ENCODE measurements at regions not wholly inside any gene's neighbourhood (a gene's known extent, or its start where the extent isn't known, plus 50 kb on each side); places are given as distances from the start of the nearest gene placed in this dataset.
"Not testable (repeated sequence)": the region's sequence is repeated elsewhere in the genome, so short reads cannot be mapped to it uniquely, and the experiment has no call there.

- peak; percentile 2 for DNase-seq
Observed at GRCh38 chr20:55684578-55684977, 320.7 kb downstream of the CBLN4 start.

- no peak for DNase-seq
Observed at GRCh38 chr20:55678970-55679667, 326.2 kb downstream of the CBLN4 start.

DNA sequence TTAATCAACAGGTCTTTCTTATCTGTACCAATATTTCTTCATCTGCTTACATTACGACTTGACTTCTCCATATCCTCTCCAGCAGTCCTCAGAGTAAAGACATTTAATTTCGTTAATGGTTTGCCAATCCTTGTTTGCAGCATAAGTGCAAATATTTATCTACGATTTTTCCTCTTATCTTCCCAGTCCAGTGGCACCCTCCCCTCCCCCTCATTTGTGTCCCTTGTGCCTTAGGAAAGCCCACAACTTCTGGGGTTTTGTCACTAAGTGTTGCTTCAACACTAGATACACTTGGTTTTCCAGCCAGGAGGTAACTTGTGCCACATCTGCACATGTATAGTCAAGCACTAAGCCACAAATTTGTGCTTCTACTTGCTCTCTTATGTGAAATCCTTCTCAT is 327.2 kb downstream of the CBLN4 start:
- DNase-seq: no peak

DNA sequence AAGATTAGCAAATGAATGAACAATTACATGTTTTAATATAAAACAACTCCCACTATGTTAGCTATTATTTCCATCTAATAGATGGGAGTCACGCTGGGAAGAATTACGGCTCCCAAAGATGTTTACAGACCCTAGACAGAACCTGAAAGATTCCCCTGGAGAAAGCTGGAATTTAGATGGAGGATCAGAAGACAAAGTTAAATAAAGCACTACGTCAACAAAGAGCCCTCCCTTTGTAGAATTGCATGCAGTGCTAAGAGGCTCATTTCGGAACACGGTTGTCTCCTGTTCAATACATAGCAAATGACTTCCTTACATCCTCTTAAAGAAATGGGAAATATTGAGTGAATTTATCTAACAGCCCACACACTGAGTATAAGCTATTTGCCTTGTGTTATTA is 328.3 kb downstream of the CBLN4 start:
- DNase-seq: no peak

DNA sequence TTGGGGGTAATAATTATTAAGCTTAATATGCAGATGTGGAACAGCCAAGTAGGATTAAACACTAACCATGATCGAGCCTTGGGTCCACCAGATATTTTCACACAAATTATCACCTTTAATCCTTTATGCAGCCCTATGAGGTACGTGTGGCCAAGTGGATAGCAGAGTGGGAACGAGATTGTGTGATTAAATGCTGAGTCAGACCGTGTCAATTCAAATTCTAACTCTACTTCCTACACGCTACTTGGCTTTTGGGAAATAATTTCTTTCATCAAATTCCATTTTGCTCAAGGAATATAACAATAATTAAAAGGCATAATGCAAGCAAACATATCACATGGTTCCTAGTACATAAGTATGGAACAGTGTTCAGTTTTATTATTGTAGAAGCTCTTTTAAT is 329.2 kb downstream of the CBLN4 start:
- no peak for DNase-seq

DNA sequence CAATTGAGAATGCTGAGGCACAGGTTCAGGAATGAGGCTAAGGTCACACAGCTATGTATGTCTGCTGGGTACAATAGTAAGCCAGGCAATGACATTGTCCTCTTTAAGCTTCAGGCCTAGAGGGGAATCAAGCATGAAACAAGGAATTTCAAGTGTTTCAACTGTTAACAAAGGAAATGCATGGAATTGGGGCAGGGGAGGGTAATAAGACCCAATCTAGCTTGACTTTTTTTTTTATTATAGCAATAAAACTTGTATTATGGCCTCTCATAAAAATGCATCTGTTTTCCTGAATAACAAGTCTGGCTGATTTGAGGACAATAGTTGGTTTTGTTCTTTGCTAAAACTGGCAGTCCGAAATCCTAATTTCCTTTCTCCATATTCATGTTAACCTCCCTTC is 336.7 kb downstream of the CBLN4 start:
- no peak for DNase-seq

GRCh38 chr20:55667955-55668354 is 337.4 kb downstream of the CBLN4 start:
- DNase-seq: no peak

GRCh38 chr20:55667024-55667423 is 338.3 kb downstream of the CBLN4 start:
- DNase-seq: no peak

- DNase-seq: peak; percentile 3
Observed at GRCh38 chr20:55656231-55656775, 349.0 kb downstream of the CBLN4 start.

GRCh38 chr20:55650657-55651360 is 354.5 kb downstream of the CBLN4 start:
- DNase-seq: no peak

- DNase-seq: peak; percentile 9
Observed at GRCh38 chr20:55649254-55649653, 356.1 kb downstream of the CBLN4 start.

DNA sequence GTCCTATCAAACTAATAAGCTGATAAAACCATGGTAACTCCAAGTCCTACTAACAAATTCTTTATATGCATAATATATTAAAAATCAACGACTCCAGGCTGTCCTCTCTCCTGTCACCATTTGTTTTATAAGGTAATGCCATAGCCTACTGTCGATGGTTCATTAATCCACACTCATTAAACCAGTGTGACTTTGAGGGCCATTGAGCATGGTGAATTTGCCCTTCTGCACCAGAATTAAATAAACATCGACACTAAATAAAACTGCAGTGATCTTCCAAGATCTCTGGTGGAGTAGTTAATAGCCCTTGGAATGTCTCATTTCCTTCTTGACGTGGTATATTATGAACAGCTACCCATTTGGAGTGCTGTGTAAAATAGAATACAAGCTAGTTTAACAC is 358.5 kb downstream of the CBLN4 start:
- no peak for DNase-seq

- DNase-seq: no peak
Observed at GRCh38 chr20:55641497-55641896, 363.8 kb downstream of the CBLN4 start.

DNA sequence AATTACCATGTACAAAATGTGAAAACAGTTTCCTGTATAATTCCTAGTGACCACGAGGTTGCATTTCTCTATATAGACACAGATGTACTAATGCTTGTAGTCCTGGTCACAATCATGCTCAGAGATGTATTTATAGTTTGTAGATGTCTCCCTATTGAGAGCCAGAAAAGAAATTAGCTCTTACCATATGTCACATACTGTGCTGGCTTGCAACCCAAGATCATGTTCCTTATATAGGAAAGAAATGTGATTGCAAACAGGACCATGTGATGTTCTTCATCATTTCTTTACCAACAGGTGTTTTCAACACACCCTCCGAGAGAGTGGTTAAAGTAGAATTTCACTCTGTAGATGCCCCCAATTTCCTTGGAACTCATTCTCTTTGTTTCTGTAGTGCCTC is 369.4 kb downstream of the CBLN4 start:
- no peak for DNase-seq

- DNase-seq: no peak
Observed at GRCh38 chr20:55632592-55632991, 372.7 kb downstream of the CBLN4 start.

GRCh38 chr20:55629143-55629542 is 376.2 kb downstream of the CBLN4 start:
- DNase-seq: not testable (repeated sequence)

DNA sequence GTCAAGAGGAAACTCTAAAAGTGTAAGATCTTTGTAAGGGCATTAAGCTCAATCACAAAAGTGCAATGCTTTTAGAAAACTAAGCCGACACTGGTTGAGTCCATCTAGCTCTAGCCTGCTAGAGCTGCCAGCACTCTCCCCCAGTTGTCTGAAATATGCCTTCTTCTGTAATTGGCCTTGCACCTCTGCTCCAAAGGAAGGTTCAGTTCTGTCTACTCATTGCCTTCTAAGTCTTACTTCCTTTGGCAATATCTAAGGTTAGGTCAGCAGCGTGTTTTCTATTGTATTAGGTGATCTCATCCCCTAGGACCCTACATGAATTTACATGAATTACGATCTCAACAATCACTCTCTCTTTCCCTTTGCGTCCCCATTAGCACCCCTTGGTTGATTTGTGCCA is 378.6 kb downstream of the CBLN4 start:
- no peak for DNase-seq

DNA sequence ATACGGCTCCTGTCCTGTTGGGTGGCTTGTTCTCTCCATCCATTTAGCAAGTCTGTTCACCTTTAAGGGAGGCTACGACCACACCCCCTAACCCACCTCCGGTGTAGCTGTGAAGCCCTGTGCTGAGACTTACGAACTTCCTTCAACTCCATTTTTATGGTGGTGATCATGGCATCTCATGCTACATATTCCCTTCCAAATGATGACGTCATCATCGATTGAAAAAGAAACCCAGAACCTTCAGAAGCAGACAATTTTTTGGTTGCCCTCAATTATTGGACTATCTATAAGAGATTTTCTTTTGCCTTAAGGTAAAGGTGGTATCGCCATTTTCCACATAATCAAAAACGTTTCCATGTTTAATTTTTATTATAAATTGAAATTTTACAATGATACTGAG is 389.0 kb downstream of the CBLN4 start:
- no peak for DNase-seq

GRCh38 chr20:55615818-55616217 is 389.5 kb downstream of the CBLN4 start:
- no peak for DNase-seq

DNA sequence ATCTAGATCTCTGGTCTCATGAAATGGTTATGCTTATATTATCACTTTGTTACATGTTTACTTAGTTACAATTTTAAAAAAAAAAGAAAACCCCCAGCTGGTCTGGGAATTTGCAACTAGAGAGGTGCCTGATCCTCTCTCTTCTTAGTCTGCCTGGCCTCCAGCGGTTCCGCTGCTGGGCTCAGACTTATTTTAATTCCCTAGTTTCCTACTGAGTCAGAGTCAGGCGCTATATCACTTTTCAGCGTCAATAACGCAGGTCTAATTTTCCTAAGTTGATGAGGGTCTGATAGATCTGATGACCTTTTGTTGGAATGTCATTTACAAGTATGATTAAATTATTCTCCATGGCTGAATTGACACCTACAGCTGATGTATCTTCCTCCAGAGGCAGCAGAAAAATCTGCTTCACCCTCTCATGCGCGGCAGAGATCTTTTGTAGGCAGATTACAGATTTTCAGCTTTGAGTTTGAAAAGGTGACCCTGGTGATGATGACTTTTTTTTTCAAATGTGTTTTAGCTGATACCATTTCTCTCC is 391.0 kb downstream of the CBLN4 start:
- no peak for DNase-seq

DNA sequence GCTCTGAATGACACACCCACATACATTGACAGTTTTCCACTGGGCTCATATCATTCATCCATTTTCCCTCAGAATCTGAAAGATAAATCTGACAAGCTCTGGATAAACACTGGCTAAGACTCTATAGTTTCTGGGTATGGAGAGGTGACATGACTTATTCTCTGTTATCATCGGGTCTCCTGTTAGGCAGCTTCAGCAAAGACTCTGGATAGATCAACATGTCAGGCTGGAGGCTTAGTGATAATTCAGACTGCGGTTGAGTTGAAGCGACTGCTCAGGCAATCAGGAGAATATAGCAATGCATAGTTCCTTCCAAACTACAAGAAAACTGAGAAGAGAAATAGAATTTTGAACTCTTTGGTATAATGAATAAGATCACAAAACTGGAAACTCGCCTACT is 394.6 kb downstream of the CBLN4 start:
- DNase-seq: no peak

DNA sequence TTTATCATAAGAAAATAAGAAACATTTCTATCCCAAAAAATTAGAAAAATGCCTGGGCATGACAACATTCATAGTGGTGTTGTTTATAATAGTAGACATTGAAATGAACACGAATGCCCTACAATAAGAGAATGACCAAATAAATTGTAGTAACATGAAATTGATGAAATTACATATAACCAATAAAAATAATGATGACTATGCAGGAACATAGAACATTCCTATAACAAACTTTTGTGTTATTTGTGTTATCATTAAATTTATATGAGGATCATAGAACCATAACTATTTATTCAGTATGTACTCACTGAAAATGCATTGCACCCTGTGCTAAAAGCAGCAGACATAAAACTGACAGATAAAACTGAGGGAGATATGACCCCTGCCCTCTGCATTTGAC is 399.7 kb downstream of the CBLN4 start:
- no peak for DNase-seq

- no peak for DNase-seq
Observed at GRCh38 chr20:55597526-55597925, 407.8 kb downstream of the CBLN4 start.

DNA sequence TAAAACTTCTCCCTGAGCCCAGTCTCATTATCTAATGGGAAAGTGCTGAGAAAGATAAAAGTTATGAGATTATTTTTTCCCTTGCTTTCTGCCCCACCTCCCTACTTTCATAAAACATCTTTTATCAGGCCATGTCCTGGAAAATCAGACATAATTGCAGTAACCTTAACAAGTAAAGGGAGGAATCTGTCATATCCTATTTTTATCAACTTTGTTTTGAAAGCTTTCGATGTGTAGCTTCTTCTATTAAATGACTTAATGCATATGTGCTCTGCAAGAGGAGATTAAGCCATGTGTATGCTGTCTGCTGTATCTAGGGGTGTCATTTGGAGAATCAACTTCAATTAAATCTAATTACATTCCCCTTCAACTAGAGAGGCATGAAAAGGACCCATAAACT is 408.9 kb downstream of the CBLN4 start:
- DNase-seq: no peak

All from tongue (tissue), 1 donor.